ENCODE measurements at regions not wholly inside any gene's neighbourhood (a gene's known extent, or its start where the extent isn't known, plus 50 kb on each side); places are given as distances from the start of the nearest gene placed in this dataset.

GRCh38 chr2:236949089-236949905 lies 136.4 kb upstream of the COPS8 start:
- DNase-seq (ENCODE audit: low read depth, low spot score): no peak

DNA sequence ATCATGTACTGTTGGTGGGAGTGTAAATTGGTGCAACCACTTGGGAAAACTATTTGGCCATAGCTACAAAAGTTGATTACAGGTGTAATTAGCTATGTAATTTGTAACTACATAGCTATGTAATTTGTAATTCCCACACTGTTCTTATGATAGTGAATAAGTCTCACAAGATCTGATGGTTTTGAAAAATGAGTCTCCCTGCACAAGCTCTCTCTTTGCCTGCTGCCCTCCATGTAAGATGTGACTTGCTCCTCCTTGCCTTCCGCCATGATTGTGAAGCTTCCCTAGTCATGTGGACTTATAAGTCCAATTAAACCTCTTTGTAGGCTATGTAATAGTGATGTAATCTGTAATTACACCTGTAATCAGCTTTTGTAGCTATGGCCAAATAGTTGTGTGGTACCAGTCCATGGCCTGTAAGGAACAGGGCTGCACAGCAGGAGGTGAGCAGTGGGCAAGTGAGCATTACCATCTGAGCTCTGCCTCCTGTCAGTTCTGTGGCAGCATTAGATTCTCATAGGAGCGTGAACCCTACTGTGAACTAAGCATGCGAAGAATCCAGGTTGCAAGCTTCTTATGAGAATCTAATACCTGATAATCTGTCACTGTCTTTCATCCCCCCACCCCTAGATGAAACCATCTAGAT lies 133.7 kb upstream of the COPS8 start:
- no peak for DNase-seq (ENCODE audit: low read depth, low spot score)

DNA sequence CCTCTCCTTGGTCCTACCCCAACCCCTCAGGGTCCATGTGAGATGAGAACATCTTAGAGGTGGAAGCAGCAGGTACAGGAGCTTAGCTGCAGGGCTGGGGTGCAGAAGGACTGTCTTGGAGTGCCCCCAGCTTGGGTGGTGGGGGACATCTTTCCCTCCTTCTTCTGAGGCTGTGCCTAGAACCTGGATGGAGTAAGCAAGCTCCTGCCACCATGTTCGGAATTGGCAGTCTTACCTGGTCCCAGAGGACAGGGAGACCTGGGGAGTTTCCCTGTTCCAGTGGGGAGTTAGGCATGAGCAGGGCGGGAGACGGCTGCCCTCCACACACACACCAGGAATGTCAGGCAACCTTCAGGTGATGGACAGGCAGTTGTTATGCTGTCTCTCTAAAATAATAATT lies 131.0 kb upstream of the COPS8 start:
- DNase-seq (ENCODE audit: low read depth, low spot score): no peak

- DNase-seq (ENCODE audit: low read depth, low spot score): no peak
Measured at GRCh38 chr2:236955521-236956030, 130.1 kb upstream of the COPS8 start.

DNA sequence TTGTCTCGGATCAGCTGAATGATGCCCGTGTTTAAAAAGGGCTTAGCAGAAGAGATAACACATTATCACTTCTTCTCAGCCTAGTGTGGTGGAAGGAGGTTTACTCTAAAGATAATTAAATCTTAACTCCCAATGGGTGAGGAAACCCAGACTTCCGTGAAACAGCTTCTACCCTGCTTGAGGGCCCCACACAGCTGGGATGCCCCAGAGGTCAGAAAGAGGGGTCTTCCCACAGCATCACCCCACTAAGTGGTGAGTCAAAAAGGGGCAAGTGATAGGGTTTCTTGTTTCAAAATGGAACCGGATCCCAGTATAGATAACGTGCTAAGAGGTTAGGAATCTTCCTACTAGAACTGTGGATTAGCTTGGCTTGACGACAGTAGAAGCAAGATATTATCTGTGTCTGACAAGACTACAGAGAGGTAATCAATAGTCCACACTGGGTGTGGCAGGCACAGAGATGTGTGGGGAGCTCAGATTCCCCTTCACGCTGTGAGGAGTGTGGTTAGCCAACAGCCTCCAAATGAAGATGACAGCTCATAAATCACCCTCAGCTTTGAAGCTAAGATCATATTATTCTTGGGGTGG lies 129.6 kb upstream of the COPS8 start:
- DNase-seq (ENCODE audit: low read depth, low spot score): no peak

DNA sequence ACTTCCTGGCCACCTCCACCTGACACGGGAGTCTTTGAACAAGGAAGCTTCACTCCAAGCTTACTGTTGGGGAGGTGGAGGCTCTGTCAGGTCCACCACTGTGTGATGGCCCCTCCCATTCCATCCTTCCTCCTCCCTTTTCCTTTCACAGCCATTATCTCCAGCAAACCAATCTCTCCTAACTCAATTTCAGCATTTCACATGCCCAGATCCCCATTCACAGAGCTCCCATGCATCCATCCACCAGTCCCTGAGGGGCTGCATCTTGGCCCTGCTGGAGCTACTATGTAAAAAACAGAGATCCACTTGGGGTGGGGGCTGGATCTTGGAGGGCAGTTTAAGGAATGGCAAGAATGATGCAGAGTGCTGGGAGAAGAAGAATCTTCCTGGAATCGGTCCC lies 129.0 kb upstream of the COPS8 start:
- DNase-seq (ENCODE audit: low read depth, low spot score): no peak

DNA sequence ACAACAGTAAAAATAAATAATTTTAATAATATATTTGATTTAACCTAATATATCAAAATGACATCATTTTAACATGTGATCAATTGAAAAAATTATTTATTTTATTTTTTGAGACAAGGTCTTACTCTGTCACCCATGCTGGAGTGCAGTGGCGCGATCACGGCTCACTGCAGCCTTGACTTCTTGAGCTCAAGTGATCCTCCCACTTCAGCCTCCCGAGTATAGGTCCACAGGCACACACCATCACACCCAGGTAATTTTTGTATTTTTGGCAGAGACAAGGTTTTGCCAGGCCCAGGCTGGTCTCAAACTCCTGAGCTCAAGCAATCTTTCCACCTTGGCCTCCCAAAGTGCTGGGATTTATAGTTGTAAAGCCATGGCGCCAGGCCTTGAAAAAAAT lies 126.7 kb upstream of the COPS8 start:
- no peak for DNase-seq (ENCODE audit: low read depth, low spot score)

GRCh38 chr2:236959876-236960275 lies 125.8 kb upstream of the COPS8 start:
- DNase-seq (ENCODE audit: low read depth, low spot score): no peak

- no peak for DNase-seq (ENCODE audit: low read depth, low spot score)
Measured at GRCh38 chr2:236960531-236960930, 125.2 kb upstream of the COPS8 start.

GRCh38 chr2:236962816-236963215 lies 122.9 kb upstream of the COPS8 start:
- DNase-seq (ENCODE audit: low read depth, low spot score): no peak

DNA sequence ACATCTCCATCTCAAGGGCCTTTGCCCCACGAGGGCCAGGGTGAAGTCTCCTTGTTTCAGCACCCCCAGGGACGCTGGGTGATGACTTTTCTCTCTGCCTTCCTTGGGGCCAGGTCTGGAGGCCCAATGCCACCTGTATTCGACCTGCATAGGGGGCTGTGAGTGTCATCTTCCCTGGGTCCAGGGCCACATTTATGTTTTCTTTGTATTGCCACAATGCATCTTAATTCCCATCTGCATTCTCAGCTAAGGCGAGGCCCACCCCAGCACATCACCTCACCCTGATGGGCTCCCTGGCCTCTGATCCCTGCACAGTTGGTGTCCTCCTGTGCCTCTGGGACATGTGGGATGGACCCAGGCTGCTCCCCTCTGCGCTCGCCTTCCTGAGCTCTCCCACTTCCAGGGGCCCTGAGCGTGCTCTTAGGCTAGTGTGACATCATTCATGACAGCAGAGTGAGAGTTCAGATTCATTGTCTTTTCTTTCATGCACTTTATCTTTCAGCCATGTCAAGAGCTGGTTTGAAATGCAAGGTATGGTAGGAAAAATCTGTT lies 122.0 kb upstream of the COPS8 start:
- no peak for DNase-seq (ENCODE audit: low read depth, low spot score)

GRCh38 chr2:236964291-236964690 lies 121.4 kb upstream of the COPS8 start:
- no peak for DNase-seq (ENCODE audit: low read depth, low spot score)

DNA sequence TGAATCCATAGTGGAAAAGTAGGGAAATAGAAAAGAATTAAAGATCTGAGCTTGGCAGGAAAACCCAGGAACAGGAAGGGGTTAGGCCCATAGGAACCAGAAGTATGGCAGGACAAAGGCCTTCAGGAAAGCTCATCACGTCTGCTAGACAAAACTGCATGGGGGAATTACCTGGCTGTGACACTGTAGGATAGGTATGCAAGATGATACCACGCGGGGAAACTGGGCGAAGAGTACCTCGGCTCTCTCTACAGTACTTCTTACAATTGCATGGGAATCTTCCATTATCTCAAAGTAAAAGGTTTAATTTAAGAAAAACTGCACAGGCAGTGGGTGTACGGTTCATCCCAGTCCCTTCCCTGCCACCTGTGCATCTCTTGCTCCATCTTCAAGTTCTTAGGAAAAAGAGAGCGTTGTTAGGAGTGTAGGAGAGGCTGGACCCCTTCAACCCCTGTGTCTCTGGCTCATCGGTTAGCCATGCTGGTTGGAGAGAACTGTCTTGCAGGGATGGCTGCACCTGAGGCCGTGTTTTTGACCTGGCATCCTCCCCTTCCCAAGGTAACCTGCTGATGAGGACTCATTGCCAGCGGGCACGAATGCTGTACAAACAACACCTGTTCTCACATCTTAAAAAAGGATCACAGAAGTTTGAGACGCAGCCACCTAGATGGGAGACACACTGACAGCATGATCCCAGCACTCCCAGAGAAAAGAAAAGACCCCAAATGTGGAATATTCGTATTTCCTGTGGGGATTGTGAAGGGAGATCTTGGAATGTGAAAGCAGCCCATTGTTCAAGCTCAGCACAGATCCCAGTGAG lies 120.5 kb upstream of the COPS8 start:
- no peak for DNase-seq (ENCODE audit: low read depth, low spot score)

DNA sequence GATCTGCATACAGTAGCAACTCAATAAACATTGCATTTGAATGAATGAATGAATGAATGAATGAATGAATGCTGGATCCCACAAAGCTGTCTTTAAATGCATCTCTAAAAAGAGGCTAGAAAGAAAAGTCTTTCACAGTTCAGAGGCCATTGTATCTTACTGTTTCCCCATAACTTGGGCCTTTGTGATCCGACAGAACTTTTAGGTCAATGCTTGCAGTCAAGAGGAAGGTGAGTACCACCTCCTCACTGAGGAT lies 119.9 kb upstream of the COPS8 start:
- DNase-seq (ENCODE audit: low read depth, low spot score): no peak

DNA sequence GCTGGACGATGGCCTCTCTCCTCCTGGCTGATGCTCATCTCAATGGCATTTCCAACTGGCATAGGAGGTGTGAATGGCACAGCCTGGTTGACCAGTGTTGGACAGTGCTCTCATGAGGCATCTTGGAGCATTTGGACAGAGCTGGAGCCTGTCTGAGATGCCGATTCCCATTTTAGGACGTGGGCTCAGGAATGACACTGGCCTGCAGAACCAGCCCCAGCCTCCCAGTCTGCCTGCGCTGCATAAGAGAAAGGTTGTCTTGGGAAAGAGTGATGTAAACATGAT lies 118.2 kb upstream of the COPS8 start:
- no peak for DNase-seq (ENCODE audit: low read depth, low spot score)

- DNase-seq (ENCODE audit: low read depth, low spot score): no peak
Measured at GRCh38 chr2:236968101-236968879, 117.4 kb upstream of the COPS8 start.

DNA sequence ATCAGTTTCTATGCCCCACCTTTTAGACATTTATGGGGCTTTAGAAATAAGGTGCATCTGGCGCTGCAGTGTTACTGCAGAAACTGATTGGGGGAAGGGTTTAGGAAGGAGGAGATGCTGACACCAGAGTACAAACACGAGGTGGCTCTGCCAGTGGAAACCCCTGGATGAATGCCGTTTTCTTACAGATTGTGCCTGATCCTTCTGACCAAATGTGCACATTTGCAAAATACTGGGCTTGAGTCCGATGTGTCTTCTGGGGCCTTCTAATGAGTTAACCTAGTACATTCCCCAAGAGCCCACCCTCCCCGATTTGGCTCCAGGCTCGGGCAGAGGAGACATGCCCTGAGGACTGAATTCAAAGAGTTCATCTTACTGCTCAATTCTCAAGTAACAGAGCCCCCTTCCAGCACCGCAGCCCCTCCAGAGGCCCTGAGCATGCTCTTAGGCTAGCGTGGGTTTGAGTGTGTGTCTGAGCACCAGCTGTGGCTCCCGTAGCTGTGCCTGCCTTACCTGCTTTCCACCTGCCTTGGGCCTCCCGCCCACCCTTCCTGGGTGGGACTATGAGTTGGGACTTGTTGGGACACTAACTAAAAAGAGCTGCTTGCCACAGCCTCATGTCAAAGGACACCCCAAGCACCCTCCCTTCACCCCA lies 116.7 kb upstream of the COPS8 start:
- DNase-seq (ENCODE audit: low read depth, low spot score): no peak

GRCh38 chr2:236969767-236970655 lies 115.7 kb upstream of the COPS8 start:
- DNase-seq (ENCODE audit: low read depth, low spot score): no peak

- no peak for DNase-seq (ENCODE audit: low read depth, low spot score)
Measured at GRCh38 chr2:236970656-236971010, 115.1 kb upstream of the COPS8 start.
